ENCODE measurements at regions not wholly inside any gene's neighbourhood (a gene's known extent, or its start where the extent isn't known, plus 50 kb on each side); places are given as distances from the start of the nearest gene placed in this dataset.
"Not testable (repeated sequence)": the region's sequence is repeated elsewhere in the genome, so short reads cannot be mapped to it uniquely, and the experiment has no call there.

DNA sequence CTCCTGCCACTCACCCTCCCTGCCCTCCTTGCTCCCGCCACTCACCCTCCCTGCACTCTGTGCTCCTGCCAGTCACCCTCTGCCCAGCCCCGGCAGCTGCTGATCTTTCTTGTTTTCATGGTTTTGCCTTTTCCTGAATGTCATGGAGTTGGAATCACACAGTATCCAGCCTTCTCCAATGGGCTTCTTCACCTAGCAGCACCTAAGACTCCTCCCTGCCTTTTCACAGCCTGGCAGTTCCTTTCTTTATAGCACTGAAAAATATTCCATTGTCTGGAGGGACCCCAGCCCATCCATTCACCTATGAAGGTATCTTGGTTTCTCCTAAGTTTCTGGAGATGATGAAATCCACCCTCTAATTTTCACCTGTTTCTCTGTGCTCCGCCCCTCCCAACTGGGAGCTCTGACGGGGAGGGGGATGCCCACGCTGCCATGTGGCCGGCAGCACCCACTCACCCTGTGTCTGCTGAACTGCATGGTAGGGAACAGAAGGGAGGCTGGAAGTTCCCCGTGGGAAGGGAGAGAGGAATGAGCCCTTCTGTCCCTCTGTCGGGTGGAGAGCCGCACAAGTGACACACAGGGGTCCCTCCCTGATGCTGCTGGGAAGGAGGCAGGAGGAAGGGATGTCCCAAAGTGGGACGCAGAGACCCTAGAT is 144.9 kb upstream of the ZNF469 start:
- not testable (repeated sequence) for TF ChIP-seq POLR2AphosphoS5, POLR2A (IDR thresholded peaks at IDR 0.05)

All from prostate gland (tissue), 1 donor.